HG02870 (cell line): ENCODE measurements at regions not wholly inside any gene's neighbourhood (a gene's known extent, or its start where the extent isn't known, plus 50 kb on each side); places are given as distances from the start of the nearest gene placed in this dataset.

Experiments used
- ATAC-seq: cut with Tn5 transposase; IDR thresholded peaks from one replicate; pipeline ENCODE4 v1.9.1; 2021; ENCODE audit warnings: mild to moderate bottlenecking, moderate library complexity; ENCODE audit not compliant: unreplicated experiment

- no peak for ATAC-seq
These were observed 65.7 kb downstream of the UNC5CL start for GRCh38 chr6:40973304-40973703.

DNA sequence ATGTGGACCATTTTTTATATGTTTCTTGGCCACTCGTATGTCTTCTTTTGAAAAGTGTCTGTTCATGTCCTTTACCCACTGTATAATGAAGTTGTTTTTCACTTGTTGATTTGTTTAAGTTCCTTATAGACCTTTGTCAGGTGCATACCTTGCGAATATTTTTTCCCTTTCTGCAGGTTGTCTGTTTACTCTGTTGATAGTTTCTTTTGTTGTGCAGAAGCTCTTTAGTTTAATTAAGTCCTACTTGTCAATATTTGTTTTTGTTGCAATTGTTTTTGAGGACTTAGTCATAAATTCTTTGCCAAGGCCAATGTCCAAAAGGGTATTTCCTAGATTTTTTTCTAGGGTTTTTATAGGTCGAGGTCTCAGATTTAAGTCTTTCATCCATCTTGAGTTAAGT lies 66.2 kb downstream of the UNC5CL start:
- no peak for ATAC-seq

GRCh38 chr6:40972190-40972589 lies 66.8 kb downstream of the UNC5CL start:
- ATAC-seq = no peak

DNA sequence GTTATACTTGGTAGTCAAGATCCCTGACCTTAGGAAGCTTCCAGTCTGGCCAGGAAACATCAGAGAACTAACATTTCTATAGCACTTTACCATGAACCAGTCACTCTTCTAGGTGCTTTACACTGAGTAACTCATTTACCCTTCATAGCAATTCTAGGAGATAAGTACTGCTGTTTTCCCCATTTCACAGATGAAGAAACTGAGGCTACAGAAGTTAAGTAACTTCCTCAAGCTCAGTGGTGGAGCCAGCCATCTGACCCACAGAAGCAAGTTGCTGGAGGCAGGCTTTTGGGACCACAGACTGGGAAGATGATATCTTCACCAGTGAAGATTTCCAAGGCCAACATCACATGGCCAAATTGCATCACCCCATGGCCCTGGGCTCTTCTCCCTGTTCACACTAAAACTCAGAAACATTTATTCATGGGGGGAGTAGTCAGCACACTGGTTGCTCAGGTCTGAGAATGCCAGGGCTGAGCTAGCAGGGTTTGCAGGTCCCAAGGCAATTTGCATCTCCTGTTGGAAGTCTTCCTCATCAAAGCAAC lies 70.3 kb downstream of the UNC5CL start:
- no peak for ATAC-seq

GRCh38 chr6:40966860-40967259 lies 72.2 kb downstream of the UNC5CL start:
- no peak for ATAC-seq

GRCh38 chr6:40965046-40965445 lies 74.0 kb downstream of the UNC5CL start:
- ATAC-seq = no peak

DNA sequence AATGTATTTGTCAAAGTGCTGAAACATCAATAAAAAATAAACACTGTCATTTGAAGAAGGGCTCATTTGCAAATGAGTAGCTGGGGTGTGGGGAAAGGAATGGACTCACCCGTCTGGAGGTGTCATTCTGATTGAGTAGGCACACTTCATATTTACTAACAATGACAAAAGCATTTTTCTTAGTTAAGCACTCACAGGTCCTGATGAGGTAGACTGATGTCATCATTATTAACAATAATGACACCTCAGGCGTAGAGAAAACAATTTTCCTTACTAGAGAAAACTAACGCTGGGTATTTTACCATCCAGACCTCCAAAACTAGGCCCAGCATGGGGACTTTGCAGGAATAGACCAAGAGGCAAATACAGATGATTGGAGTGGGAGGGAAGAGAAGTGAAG lies 76.0 kb downstream of the UNC5CL start:
- no peak for ATAC-seq

DNA sequence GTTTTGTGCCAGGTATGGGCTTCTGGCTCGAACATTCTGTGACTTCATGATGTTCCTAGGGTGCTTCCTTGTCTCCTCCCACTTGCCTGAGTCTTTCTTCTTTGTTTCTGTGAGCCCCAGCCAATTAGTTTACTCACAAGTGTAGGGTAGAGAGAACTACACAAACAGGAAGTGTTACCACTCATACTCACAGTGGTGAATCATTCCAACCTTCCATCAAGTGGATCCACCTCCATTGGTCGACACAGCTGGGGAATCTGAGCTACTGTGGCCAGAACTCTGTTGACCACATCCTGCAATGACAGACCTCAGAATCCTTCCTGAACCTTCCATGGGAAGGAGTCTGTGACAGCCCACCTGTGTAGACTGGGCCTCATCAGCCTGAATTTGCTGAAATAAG lies 76.8 kb downstream of the UNC5CL start:
- ATAC-seq = peak; percentile 87

DNA sequence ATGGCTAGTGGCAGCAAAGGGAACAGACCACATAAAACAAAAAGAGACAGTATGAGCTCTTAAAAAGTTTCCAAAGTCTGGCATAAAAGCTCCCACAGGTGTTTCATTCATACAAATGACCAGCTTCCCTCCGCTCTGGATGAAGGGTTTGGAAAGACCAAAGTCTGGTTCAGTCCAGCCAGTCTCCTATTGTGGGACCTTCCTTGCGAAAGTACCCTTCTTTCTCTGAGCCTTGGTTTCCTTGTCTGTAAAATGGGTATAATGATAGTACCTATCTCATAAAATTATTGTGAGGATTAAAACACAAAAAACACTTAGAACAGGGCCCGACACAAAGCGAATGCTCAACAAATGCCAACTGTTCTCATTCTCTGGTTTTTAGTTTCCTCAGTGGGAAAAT lies 77.2 kb downstream of the UNC5CL start:
- no peak for ATAC-seq

DNA sequence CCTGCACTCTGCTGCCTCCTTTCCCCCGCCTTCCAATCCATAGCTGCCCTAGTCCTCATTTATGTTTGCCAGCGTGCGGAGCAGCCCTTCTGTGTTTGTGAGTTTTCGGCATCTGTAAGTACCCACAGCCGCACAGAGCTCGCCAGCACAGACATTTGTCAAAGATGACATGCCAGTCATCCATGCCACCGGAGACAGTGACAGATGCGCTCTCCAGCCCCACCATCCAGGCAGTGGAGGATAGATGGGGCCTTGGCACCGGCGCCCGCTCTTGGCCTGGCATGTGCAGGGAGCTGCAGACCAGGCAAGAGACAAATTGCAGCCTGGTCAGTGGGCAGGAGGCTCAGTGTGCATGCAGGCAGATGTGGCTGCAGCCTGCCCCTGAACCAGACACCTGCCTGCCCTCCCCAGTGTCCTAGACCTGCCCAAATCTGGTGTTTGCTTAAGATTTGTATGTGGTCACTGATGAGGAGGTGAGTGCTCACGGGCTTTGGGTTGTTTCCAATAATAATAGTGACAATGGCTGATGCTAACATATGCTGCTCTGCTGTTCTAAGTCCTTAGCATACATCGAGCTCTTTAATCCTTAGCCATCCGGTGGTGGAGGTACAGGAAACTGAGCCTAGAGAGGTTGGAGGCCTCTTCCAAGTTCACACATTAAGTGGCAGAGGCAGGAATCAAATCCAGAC lies 78.1 kb downstream of the UNC5CL start:
- no peak for ATAC-seq

- no peak for ATAC-seq
These were observed 79.2 kb downstream of the UNC5CL start for GRCh38 chr6:40959781-40960327.

DNA sequence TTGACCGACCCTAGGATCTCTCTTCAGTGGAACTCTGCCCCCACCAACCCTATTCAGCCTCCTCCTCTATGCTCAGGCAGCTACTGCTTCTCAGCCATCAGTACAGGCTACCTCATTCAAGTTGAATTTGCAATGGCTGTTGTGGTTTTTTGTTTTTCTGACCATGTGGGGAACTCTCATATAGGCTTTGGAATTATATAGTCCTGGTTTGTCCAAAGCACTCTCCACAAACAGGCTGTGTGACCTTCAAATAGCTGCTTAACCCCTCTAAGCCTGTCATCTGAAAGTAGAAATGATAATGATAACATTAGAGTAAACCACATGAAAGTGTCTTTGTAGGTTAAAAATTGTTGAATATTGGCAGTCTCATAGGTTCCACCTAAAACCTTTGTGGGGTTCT lies 80.3 kb downstream of the UNC5CL start:
- ATAC-seq = no peak

GRCh38 chr6:40957616-40958492 lies 81.2 kb downstream of the UNC5CL start:
- no peak for ATAC-seq

DNA sequence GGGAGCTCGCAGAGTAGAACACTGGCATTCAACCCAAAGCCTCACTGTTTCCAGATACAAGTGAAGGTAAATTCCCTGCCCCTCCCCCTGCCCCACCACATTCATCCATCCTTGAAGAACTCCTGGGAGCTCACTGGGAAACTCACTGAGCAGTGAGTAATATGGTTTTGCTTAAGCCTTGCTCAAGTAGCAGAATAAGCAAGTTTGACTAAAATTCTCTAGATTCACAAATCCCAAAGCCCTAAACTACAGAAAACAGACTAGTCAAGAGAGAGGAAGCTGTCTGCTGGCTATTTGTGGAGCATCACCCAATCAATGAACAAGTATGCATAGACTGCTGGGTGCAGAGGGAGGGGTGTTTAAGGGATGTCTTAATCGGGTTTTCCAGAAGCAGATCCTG lies 82.1 kb downstream of the UNC5CL start:
- ATAC-seq = no peak

- ATAC-seq = no peak
These were observed 83.9 kb downstream of the UNC5CL start for GRCh38 chr6:40955178-40955545.

GRCh38 chr6:40954446-40955177 lies 84.4 kb downstream of the UNC5CL start:
- ATAC-seq = no peak

DNA sequence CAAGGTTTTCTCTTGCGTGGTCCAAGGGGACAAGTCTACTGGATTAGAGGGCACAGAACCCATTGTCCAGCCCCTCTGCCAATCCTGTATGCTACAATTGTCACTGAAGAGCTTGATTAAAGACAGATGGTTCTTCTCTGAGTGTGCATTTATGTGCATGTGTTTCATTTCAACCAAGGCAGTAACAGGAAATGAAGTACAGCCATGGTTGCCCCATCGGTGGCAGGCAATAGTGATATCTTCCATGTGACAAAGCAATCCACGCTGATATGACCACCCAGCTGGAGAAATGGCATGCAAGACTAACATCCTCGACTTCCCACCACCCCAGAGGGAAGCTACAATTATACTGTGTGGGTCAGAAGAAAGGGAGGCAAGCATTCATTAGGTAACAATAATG lies 85.5 kb downstream of the UNC5CL start:
- no peak for ATAC-seq

GRCh38 chr6:40950986-40951698 lies 87.9 kb downstream of the UNC5CL start:
- ATAC-seq = no peak

DNA sequence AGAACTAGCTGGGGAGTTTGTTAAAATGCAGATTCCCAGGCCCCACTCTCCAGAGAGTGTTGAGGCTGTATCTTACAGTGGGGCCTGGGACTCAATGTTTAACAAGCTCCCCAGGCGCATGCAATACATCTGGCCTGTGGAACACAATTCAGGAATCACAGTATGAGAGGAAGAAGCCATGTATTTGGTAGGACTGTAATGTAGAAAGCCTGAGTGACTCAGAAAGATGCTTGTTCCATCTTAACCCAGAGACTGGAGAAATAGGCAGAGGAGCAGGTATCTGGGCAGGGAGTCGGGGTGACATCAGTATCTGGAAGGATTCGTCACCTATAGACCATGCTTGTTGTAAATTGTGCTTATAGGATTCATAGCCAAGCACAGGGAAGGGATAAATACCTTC lies 90.5 kb downstream of the UNC5CL start:
- ATAC-seq = no peak

DNA sequence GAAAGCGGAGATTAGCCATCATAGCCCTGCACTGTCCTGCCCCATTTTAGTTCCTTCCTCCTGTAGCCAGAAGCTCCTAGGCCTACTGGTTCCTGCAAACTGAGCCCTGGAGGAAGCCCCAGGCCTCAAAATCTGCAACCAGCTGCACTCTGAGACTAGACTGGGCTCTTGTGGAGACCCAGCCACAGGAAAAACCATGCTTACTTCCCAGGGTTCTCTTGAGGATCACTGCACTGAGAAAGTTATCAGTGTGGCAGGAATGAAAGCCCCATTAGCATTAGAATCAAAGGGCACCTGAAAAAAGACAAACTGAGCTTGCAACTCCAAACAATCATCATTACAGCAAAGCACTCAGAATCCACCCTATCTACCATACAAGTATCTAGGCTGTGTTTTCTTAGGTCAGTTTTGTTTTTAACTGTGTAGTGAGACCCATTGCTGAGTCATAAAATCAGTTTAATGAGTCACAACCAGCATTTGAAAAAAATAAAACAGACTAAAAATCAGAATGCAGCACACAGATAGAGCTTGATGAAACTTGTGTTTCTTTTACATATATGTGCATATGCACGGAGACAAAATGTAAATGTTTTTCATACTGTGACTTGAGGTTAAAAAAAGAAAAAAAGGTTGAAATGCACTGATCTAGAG lies 91.0 kb downstream of the UNC5CL start:
- ATAC-seq = no peak
